K562 (cell line): ENCODE measurements at regions not wholly inside any gene's neighbourhood (a gene's known extent, or its start where the extent isn't known, plus 50 kb on each side); places are given as distances from the start of the nearest gene placed in this dataset.

Experiments used
- ATAC-seq: fragments of 200-7000 bp; cut with Tn5 transposase; 3 replicates; pipeline ENCODE4 v1.9.1; 2020; ENCODE audit warnings: moderate library complexity
- BruUV-seq: library from RNA; stranded (reverse); fragments of 400-500 nt; replicated peaks from 2 replicates; lab custom pipeline; 2021; lab: Mats Ljungman, UMichigan
- CTCF ChIA-PET: fragments of 300-600 bp; formaldehyde crosslinking; extraction: SDS; loops from one replicate; lab custom pipeline; 2021; ENCODE audit warnings: low intra/inter-chr PET ratio; lab: Yijun Ruan, JAX
- POLR2A ChIA-PET: fragments of 300-600, 350-650 bp; sonication (Branson Sonifier 250); formaldehyde crosslinking; extraction: SDS; loops from one replicate; lab custom pipeline; 2021; ENCODE audit warnings: antibody characterized with exemption, inconsistent platforms; lab: Yijun Ruan, JAX
- DNase-seq, 4 experiments: peaks; one replicate each; pipeline versions ENCODE4 v3.0.0 to v3.0.0-alpha.2; 2011 to 2018; ENCODE audit warnings: low spot score in 3 of 4, mixed read lengths in 3 of 4; ENCODE audit errors: extremely low read depth in 1 of 4
- FAIRE-seq: peaks from 2 replicates; lab custom pipeline; 2011; peaks lifted over from hg19 to GRCh38; lab: Jason Lieb, UNC
- H2AFZ ChIP-seq: 2 replicates; pipeline ENCODE4 v1.6.0; 2011; ENCODE audit warnings: low read depth, low read length, control low read depth, inconsistent platforms
- H3K27ac ChIP-seq: fragments of 200-600 bp; 3 replicates; pipeline ENCODE4 v1.8.0; 2011; ENCODE audit warnings: low read depth, mild to moderate bottlenecking, control low read depth, inconsistent platforms, low read length, moderate library complexity, mixed read lengths; ENCODE audit errors: extremely low read depth
- H3K27me3 ChIP-seq, 2 experiments: fragments of 300-600 bp in 1 of 2; 2 replicates in 1 of 2; 3 replicates in 1 of 2; pipeline versions ENCODE4 v1.6.0 to v1.8.0; 2011; ENCODE audit warnings: inconsistent platforms in 2 of 2, low read length in 2 of 2, mild to moderate bottlenecking in 1 of 2, mixed read lengths in 1 of 2, moderate library complexity in 1 of 2; ENCODE audit not compliant: control insufficient read depth in 2 of 2, insufficient read depth in 2 of 2
- H3K36me3 ChIP-seq: fragments of 300-600 bp; 3 replicates; pipeline ENCODE4 v1.8.0; 2011; ENCODE audit warnings: mild to moderate bottlenecking, low read length, inconsistent platforms; ENCODE audit not compliant: control insufficient read depth, insufficient read depth
- H3K4me1 ChIP-seq, 2 experiments: fragments of 200-600 bp in 1 of 2; replicated peaks in 1 of 2; 2 replicates in 1 of 2; 3 replicates in 1 of 2; pipeline versions ENCODE4 v1.5.1 to v1.8.0; 2011; ENCODE audit warnings: inconsistent platforms in 2 of 2, low read length in 2 of 2, mild to moderate bottlenecking in 1 of 2, mixed read lengths in 1 of 2, moderate library complexity in 1 of 2; ENCODE audit not compliant: control insufficient read depth in 2 of 2, insufficient read depth in 2 of 2
- H3K4me2 ChIP-seq: 2 replicates; pipeline ENCODE4 v1.6.1; 2011; ENCODE audit warnings: low read length, control low read depth, inconsistent platforms, mixed read lengths; ENCODE audit not compliant: insufficient read depth
- H3K4me3 ChIP-seq: fragments of 200-600 bp; sonication (generic), shearing (Covaris generic); 2 replicates; pipeline ENCODE4 v1.5.1; 2016; ENCODE audit warnings: control low read depth, inconsistent platforms
- H3K79me2 ChIP-seq: fragments of 200-600 bp; 3 replicates; pipeline ENCODE4 v1.8.0; 2011; ENCODE audit warnings: low read length, inconsistent platforms; ENCODE audit not compliant: control insufficient read depth, insufficient read depth
- H3K9ac ChIP-seq, 2 experiments: 2 replicates each; pipeline versions ENCODE4 v1.6.0 to v1.6.1; 2011; ENCODE audit warnings: low read depth in 2 of 2, low read length in 2 of 2, control low read depth in 1 of 2, inconsistent platforms in 1 of 2, mild to moderate bottlenecking in 1 of 2, mixed read lengths in 1 of 2; ENCODE audit not compliant: insufficient read depth in 1 of 2
- H3K9me1 ChIP-seq: one replicate; pipeline ENCODE4 v1.6.0; 2011; ENCODE audit warnings: inconsistent platforms, mild to moderate bottlenecking, low read length, moderate library complexity; ENCODE audit not compliant: control insufficient read depth, insufficient read depth
- H3K9me3 ChIP-seq: replicated peaks from 2 replicates; pipeline ENCODE4 v1.5.1; 2011; ENCODE audit warnings: low read depth, low read length, inconsistent platforms; ENCODE audit not compliant: control insufficient read depth, insufficient read depth
- H4K20me1 ChIP-seq: replicated peaks from 2 replicates; pipeline ENCODE4 v1.6.1; 2011; ENCODE audit warnings: low read length, inconsistent platforms, mixed read lengths; ENCODE audit not compliant: control insufficient read depth, insufficient read depth
- ATF3 ChIP-seq, 2 experiments: fragments of 450-650 bp in 1 of 2; sonication (generic) in 1 of 2; formaldehyde crosslinking in 1 of 2; IDR thresholded peaks in 1 of 2; conservative IDR thresholded peaks in 1 of 2; 2 replicates each; pipeline versions ENCODE4 v1.6.1 to v1.8.1; 2016 to 2023; ENCODE audit warnings: mild to moderate bottlenecking in 2 of 2, moderate library complexity in 2 of 2, inconsistent platforms in 1 of 2, missing genetic modification reagents in 1 of 2
- CEBPG ChIP-seq, 3 experiments: fragments of 200-800 bp in 1 of 3; sonication (Bioruptor generic) in 1 of 3; sonication (generic) in 1 of 3; formaldehyde crosslinking in 1 of 3; IDR thresholded peaks in 2 of 3; conservative IDR thresholded peaks in 1 of 3; 2 replicates each; pipeline versions ENCODE4 v1.6.1 to v1.8.0; 2016 to 2022; ENCODE audit warnings: missing compliant biosample characterization in 2 of 3, missing genetic modification characterization in 2 of 3, mild to moderate bottlenecking in 1 of 3, missing genetic modification reagents in 1 of 3
- HDAC3 ChIP-seq: fragments of 450-650 bp; IDR thresholded peaks from 2 replicates; pipeline ENCODE4 v1.6.1; 2018; ENCODE audit warnings: borderline replicate concordance, mild to moderate bottlenecking, moderate library complexity; ENCODE audit not compliant: partially characterized antibody
- ID3 ChIP-seq, 2 experiments: fragments of 250-450 bp in 1 of 2; fragments of 450-650 bp in 1 of 2; sonication (Bioruptor Pico) in 1 of 2; IDR thresholded peaks; 2 replicates each; pipeline versions ENCODE4 v1.6.1 to v1.8.0; 2016 to 2021; ENCODE audit warnings: mild to moderate bottlenecking in 2 of 2, moderate library complexity in 2 of 2, missing compliant biosample characterization in 1 of 2, missing genetic modification characterization in 1 of 2
- KAT7 ChIP-seq: sonication (generic); formaldehyde crosslinking; IDR thresholded peaks from 2 replicates; pipeline ENCODE4 v1.8.0; 2022; ENCODE audit warnings: missing genetic modification reagents, mild to moderate bottlenecking, borderline replicate concordance
- KDM4B ChIP-seq, 2 experiments: fragments of 450-650 bp in 1 of 2; sonication (generic) in 1 of 2; IDR thresholded peaks; 2 replicates each; pipeline ENCODE4 v1.6.1; 2016 to 2017; ENCODE audit warnings: borderline replicate concordance in 2 of 2, antibody characterized with exemption in 1 of 2, low read depth in 1 of 2, mild to moderate bottlenecking in 1 of 2
- TFAP4 ChIP-seq: sonication (generic); formaldehyde crosslinking; IDR thresholded peaks from 2 replicates; pipeline ENCODE4 v1.8.0; 2022; ENCODE audit warnings: missing genetic modification reagents, mild to moderate bottlenecking, moderate library complexity, borderline replicate concordance
- XRCC3 ChIP-seq: fragments of 450-650 bp; IDR thresholded peaks from 2 replicates; pipeline ENCODE4 v1.6.1; 2017; ENCODE audit warnings: mild to moderate bottlenecking, moderate library complexity
- in situ Hi-C: fragments of 300-500 bp; cut with MboI; formaldehyde crosslinking; loops from 4 replicates; pipeline ENCODE4 v1.15.0; 2018; ENCODE audit warnings: inconsistent platforms, mixed read lengths
- intact Hi-C: fragments of 100-400 bp; cut with micrococcal nuclease; formaldehyde crosslinking; loops from 2 replicates; pipeline ENCODE4 v1.14.2; 2022
- TF ChIP-seq, protein P1 (sequence below): fragments of 250-450 bp; sonication (Bioruptor Pico); IDR thresholded peaks from 2 replicates; pipeline ENCODE4 v1.8.0; 2022; ENCODE audit warnings: inconsistent platforms, mild to moderate bottlenecking, moderate library complexity, borderline replicate concordance

GRCh38 chr7:86951895-86952294 lies 107.6 kb downstream of the ELAPOR2 start:
- intact Hi-C loops = no loop called here
- Histone ChIP-seq H3K4me1 (peaks cover 12 to 14% of the 10 kb centered on the region in 2 experiments; a peak in 4 of 5 replicates), H3K36me3 (no peaks in the 10 kb centered on the region), H3K9ac (no peak overlapping the region), H3K27me3 (no peaks in the 10 kb centered on the region), H3K27ac (no peak overlapping the region), H3K9me1 (no peaks in the 10 kb centered on the region), H3K4me2 (no peak overlapping the region), H2AFZ (no peak overlapping the region), H4K20me1 (no peaks in the 10 kb centered on the region; the same call in 1 of the 2 replicates), H3K9me3 (no peaks in the 10 kb centered on the region), H3K4me3 (no peak overlapping the region), H3K79me2 (peaks cover 5% of the 10 kb centered on the region; the same call in 1 of the 3 replicates)
- no peak for TF ChIP-seq XRCC3
- TF ChIP-seq, protein P1, sequence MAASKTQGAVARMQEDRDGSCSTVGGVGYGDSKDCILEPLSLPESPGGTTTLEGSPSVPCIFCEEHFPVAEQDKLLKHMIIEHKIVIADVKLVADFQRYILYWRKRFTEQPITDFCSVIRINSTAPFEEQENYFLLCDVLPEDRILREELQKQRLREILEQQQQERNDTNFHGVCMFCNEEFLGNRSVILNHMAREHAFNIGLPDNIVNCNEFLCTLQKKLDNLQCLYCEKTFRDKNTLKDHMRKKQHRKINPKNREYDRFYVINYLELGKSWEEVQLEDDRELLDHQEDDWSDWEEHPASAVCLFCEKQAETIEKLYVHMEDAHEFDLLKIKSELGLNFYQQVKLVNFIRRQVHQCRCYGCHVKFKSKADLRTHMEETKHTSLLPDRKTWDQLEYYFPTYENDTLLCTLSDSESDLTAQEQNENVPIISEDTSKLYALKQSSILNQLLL (CRISPR knock-in tag) = no peak
- no peak for TF ChIP-seq ID3 (CRISPR knock-in tag; IDR thresholded peaks at IDR 0.05)
- no peak for TF ChIP-seq ID3 (tag; IDR thresholded peaks at IDR 0.05)
- TF ChIP-seq KAT7 (CRISPR knock-in tag) = no peak
- no peak for TF ChIP-seq ATF3 (IDR thresholded peaks at IDR 0.05)
- TF ChIP-seq ATF3 (CRISPR knock-in tag; conservative IDR thresholded peaks at IDR 0.05) = no peak
- TF ChIP-seq HDAC3 = no peak
- no peak for TF ChIP-seq CEBPG (CRISPR knock-in tag; IDR thresholded peaks at IDR 0.05)
- no peak for TF ChIP-seq CEBPG (tag; conservative IDR thresholded peaks at IDR 0.05 in 1 of 2, IDR thresholded peaks at IDR 0.05 in 1 of 2)
- no peak for TF ChIP-seq TFAP4 (CRISPR knock-in tag)
- no peak for TF ChIP-seq KDM4B (IDR thresholded peaks at IDR 0.05; ENCODE audit: borderline replicate concordance in 2 of 2, low read depth in 1 of 2)
- no peak for FAIRE-seq
- in situ Hi-C loops = no loop called here
- ATAC-seq = no peak
- no peak for DNase-seq
- POLR2A ChIA-PET = no interaction called here
- BruUV-seq = no TSS peak
- CTCF ChIA-PET = no interaction called here
